Prostate gland (tissue), 2 donors: ENCODE measurements at regions not wholly inside any gene's neighbourhood (a gene's known extent, or its start where the extent isn't known, plus 50 kb on each side); places are given as distances from the start of the nearest gene placed in this dataset.

ENCODE experiments used
- DNase-seq: peaks from one replicate; pipeline ENCODE4 v3.0.0-alpha.2; 2019; ENCODE audit warnings: low spot score
- H3K27ac ChIP-seq, 2 donors: fragments of 200-600 bp; sonication (generic); 2 replicates each; pipeline ENCODE4 v1.5.1; 2017 to 2019
- H3K27me3 ChIP-seq: fragments of 200-600 bp; sonication (generic); replicated peaks from 2 replicates; pipeline ENCODE4 v1.5.1; 2019; ENCODE audit not compliant: insufficient read depth
- H3K36me3 ChIP-seq, 2 donors: fragments of 200-600 bp; sonication (generic); 1 replicate in 1 of 2; 2 replicates in 1 of 2; pipeline versions ENCODE4 v1.5.1 to v1.8.1; 2017 to 2019
- H3K4me1 ChIP-seq: fragments of 200-600 bp; sonication (generic); replicated peaks from 2 replicates; pipeline ENCODE4 v1.5.1; 2019
- H3K4me3 ChIP-seq, 2 donors: fragments of 200-600 bp; sonication (generic); 2 replicates each; pipeline ENCODE4 v1.5.1; 2017 to 2019
- H3K9me3 ChIP-seq: fragments of 200-600 bp; sonication (generic); 2 replicates; pipeline ENCODE4 v1.5.1; 2017
- POLR2A ChIP-seq: fragments of 450-650 bp; IDR thresholded peaks from one replicate; pipeline ENCODE4 v1.6.1; 2016; ENCODE audit warnings: antibody characterized with exemption, mild to moderate bottlenecking
- POLR2AphosphoS5 ChIP-seq: sonication (generic); formaldehyde crosslinking; IDR thresholded peaks from one replicate; pipeline ENCODE4 v1.6.1; 2017; ENCODE audit warnings: antibody characterized with exemption
- WGBS: methylation state at CpG from one replicate; pipeline ENCODE4 v1.1.5; 2018; 5-methylcytosine and 5-hydroxymethylcytosine counted together
- intact Hi-C: fragments of 100-400 bp; cut with DNase I; formaldehyde crosslinking; loops from one replicate; pipeline ENCODE4 v1.14.2; 2022
- TF ChIP-seq, protein P1 (sequence below), 4 experiments: fragments of 200-600 bp in 2 of 4; fragments of 450-650 bp in 2 of 4; sonication (generic) in 2 of 4; IDR thresholded peaks; 1 replicate in 3 of 4; 2 replicates in 1 of 4; pipeline ENCODE4 v1.5.1; 2016 to 2019; ENCODE audit warnings: antibody characterized with exemption in 4 of 4, mild to moderate bottlenecking in 2 of 4, moderate library complexity in 2 of 4

DNA sequence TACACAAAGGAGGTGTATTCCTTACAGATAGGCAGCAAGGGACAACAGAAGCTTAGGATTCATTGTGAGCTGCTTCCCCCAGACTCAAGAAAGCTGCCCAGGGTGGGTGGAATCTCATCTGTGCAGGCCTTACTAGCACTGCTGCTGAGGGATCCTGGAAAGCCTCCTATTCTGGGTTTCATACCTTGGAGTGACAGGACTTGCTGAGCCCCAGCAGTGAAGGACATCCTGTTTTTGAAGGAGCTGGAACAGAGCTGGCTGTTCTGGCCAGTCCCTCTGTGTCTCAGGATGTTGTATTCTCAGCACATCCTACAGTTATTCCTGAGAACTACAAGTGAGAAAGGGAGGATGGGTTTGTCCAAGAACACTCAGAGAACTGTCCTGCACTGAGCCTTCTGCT lies 486.3 kb downstream of the PTPRU start:
- DNase-seq, result no peak
- no peaks in the 10 kb centered on the region for H3K4me1 ChIP-seq
- no peak overlapping the region for H3K4me3 ChIP-seq
- TF ChIP-seq POLR2A (no peak), POLR2AphosphoS5 (no peak)
- TF ChIP-seq, protein P1, sequence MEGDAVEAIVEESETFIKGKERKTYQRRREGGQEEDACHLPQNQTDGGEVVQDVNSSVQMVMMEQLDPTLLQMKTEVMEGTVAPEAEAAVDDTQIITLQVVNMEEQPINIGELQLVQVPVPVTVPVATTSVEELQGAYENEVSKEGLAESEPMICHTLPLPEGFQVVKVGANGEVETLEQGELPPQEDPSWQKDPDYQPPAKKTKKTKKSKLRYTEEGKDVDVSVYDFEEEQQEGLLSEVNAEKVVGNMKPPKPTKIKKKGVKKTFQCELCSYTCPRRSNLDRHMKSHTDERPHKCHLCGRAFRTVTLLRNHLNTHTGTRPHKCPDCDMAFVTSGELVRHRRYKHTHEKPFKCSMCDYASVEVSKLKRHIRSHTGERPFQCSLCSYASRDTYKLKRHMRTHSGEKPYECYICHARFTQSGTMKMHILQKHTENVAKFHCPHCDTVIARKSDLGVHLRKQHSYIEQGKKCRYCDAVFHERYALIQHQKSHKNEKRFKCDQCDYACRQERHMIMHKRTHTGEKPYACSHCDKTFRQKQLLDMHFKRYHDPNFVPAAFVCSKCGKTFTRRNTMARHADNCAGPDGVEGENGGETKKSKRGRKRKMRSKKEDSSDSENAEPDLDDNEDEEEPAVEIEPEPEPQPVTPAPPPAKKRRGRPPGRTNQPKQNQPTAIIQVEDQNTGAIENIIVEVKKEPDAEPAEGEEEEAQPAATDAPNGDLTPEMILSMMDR (IDR thresholded peaks at IDR 0.05), result no peak
- no peak overlapping the region for H3K27ac ChIP-seq
- H3K9me3 ChIP-seq, result no peaks in the 10 kb centered on the region
- no peaks in the 10 kb centered on the region for H3K27me3 ChIP-seq
- H3K36me3 ChIP-seq, result no peaks in the 10 kb centered on the region
- intact Hi-C loops, result no loop called here

DNA sequence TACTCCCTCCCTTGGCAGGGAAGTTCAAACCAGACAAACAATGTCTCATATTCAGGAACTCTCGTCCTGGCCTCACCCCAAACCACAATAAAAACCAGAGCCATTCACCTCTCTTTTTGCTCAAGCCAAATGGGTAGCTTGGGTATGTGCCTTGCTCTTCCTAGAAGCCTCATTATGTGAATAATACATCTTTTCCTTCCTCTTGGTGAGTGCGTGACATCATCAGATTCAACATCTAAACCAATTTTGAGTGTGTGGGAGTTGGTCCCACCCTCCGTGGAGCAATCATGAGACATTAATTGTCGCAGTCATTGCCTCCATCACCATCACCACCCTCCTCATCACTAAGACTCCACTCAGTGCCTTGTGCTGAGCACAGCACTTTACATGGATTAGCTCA lies 482.9 kb downstream of the PTPRU start:
- Histone ChIP-seq H3K9me3 (no peaks in the 10 kb centered on the region), H3K4me1 (no peaks in the 10 kb centered on the region), H3K36me3 (no peaks in the 10 kb centered on the region), H3K4me3 (no peak overlapping the region), H3K27me3 (no peaks in the 10 kb centered on the region), H3K27ac (no peak overlapping the region)
- no peak for TF ChIP-seq POLR2A
- TF ChIP-seq, protein P1 (IDR thresholded peaks at IDR 0.05), result no peak
- TF ChIP-seq POLR2AphosphoS5, result no peak
- intact Hi-C loops, result no loop called here
- WGBS, result 49% methylated on average over 4 of the region's 4 CpGs
- no peak for DNase-seq

DNA sequence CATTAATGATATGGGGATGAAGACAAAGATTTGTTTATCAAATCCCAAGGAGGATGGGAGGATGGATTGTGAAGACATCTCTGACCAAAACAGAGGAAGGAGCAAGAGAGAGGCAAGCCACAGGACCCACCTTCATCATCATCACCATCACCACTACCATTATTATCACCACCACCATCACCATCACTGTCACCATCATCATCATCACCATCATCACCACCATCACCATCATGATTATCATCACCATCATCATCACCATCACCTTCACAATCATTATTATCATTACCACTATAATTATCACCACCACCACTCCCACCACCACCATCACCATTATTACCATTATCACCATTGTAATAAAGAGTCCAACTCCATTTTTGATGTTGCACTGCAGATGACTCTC lies 482.5 kb downstream of the PTPRU start:
- no peaks in the 10 kb centered on the region for H3K36me3 ChIP-seq
- TF ChIP-seq, protein P1 (IDR thresholded peaks at IDR 0.05), result no peak
- TF ChIP-seq POLR2A (no peak), POLR2AphosphoS5 (no peak)
- no peaks in the 10 kb centered on the region for H3K4me1 ChIP-seq
- H3K9me3 ChIP-seq, result no peaks in the 10 kb centered on the region
- no peak for DNase-seq
- no peaks in the 10 kb centered on the region for H3K27me3 ChIP-seq
- no peak overlapping the region for H3K27ac ChIP-seq
- no peak overlapping the region for H3K4me3 ChIP-seq
- intact Hi-C loops, result no loop called here

DNA sequence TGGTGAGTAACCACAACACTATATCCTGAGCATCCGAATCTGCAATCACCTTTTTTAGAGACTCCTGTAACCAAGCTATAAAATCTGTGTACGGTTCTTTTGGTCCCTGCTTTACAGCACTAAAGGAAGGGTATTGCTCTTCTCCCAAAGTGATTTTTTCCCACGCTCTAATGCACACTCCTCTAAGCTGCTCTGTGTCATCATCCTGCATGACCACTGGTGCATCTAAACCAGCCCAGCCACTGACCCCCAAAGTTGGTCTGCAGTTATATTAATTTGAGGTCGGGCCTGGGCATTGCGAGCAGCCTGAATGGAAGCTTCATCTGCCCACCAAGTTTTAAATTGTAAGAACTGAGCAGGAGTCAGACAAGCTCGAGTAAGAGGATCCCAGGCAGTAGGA lies 480.0 kb downstream of the PTPRU start:
- no peak overlapping the region for H3K4me3 ChIP-seq
- DNase-seq, result no peak
- H3K27me3 ChIP-seq, result no peaks in the 10 kb centered on the region
- WGBS, result 61% methylated on average over 6 of the region's 6 CpGs
- TF ChIP-seq POLR2AphosphoS5 (no peak), POLR2A (no peak)
- TF ChIP-seq, protein P1 (IDR thresholded peaks at IDR 0.05), result no peak
- H3K27ac ChIP-seq, result no peak overlapping the region
- H3K9me3 ChIP-seq, result no peaks in the 10 kb centered on the region
- intact Hi-C loops, result no loop called here
- H3K4me1 ChIP-seq, result no peaks in the 10 kb centered on the region
- H3K36me3 ChIP-seq, result no peaks in the 10 kb centered on the region

DNA sequence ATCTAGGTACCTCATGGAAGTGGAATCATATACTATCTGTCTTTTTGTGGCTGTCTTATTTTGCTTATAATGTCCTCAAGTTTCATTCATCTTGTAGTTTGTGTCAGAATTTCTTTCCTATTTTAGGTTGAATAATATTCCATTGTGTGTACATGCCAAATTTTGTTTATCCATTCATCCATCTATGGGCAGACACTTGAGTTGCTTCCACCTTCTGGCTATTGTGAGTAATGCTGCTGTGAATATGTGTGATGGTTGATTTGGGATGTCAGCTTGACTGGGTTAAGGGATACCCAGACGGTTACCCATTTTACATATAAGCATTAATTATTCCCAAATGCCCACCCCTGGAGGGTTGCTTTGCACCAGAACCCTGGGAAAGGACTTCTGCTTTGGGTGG lies 477.5 kb downstream of the PTPRU start:
- DNase-seq, result no peak
- H3K4me3 ChIP-seq, result no peak overlapping the region
- no peak overlapping the region for H3K27ac ChIP-seq
- TF ChIP-seq, protein P1 (IDR thresholded peaks at IDR 0.05), result no peak
- TF ChIP-seq POLR2AphosphoS5, result no peak
- TF ChIP-seq POLR2A, result no peak
- no peaks in the 10 kb centered on the region for H3K36me3 ChIP-seq
- H3K27me3 ChIP-seq, result peaks cover 3% of the 10 kb centered on the region
- 50% methylated on average over 1 of the region's 1 CpG for WGBS
- intact Hi-C loops, result no loop called here
- H3K4me1 ChIP-seq, result no peaks in the 10 kb centered on the region
- H3K9me3 ChIP-seq, result no peaks in the 10 kb centered on the region
